Activated CD8-positive, alpha-beta memory T cell treated with anti-CD3 and anti-CD28 coated beads, Interleukin-2, amount 50 U/mL, for 24 hours (primary cell): ENCODE measurements at regions not wholly inside any gene's neighbourhood (a gene's known extent, or its start where the extent isn't known, plus 50 kb on each side); places are given as distances from the start of the nearest gene placed in this dataset.
"Not testable (repeated sequence)": the region's sequence is repeated elsewhere in the genome, so short reads cannot be mapped to it uniquely, and the experiment has no call there.

ENCODE experiments used
- DNase-seq: peaks from one replicate; pipeline ENCODE4 v3.0.0-alpha.2; 2020; ENCODE audit errors: extremely low read depth

DNA sequence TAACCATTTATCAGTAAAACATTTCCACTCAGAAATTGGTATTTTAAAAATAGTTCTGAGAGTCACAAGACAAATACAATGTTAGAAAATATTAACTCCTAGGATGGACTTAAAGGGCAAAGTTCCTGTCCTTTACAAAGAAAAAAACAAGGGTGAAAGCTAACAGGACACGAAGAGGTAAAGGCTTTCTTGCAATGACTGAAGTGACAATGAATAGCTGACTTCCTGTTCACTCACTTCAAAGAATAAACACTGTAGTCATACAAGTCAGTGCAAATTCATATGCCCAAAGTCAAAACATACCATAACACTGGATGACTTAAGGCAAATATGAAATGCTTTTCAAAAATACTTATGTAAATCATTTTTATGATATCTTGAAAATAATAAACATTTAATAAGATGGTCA, 1389.8 kb upstream of the ALCAM start:
- DNase-seq, result no peak

DNA sequence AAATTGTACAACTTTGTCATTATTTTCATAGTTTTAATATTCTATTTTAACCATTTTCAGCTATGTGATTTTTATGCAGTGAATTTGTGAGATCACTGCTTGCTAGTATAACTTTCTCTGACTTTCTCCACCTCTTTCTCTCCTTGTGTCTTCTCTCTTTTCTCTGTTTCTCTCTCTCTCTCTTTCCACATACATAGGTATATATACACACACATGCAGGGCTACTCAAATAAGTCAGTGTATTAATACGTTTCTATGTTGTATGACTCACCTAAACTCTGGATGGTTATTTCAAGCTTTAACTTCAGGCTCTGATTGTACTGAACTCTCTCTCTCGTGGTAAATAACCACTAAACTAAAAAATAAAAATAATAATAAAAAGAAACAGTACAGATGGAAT, 1389.3 kb upstream of the ALCAM start:
- DNase-seq, result no peak

DNA sequence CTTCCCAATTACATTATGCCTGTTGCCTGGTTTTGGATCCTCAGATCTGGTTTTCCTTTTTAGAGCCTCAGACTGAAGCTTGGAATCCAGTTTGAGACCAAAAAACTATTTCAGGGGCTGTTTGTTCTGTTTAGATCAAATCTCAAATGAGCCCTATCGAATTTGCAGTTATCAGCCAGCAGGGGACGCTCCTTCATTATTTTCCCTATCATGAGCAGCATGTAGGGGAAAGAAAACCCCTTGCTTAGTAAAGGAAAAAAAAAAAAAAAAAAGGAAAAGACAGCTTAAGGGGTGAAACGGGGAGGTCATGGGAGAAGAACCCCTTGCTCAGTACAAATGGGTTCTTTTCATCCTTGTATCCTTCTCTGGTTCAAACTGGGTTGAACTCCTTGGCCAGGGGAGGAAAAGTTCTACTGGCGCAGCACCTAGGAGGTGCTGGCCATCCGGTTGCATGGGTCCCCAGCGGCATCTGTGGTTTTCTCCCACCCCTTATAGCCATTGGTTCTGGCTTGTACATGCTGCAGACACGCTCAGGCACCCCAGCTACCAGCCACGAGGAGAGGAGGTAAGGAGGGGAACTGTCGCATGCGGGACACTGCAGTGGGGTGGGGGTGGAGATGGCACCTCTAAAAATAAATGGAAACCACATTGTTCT, 1375.1 kb upstream of the ALCAM start:
- DNase-seq, result no peak

DNA sequence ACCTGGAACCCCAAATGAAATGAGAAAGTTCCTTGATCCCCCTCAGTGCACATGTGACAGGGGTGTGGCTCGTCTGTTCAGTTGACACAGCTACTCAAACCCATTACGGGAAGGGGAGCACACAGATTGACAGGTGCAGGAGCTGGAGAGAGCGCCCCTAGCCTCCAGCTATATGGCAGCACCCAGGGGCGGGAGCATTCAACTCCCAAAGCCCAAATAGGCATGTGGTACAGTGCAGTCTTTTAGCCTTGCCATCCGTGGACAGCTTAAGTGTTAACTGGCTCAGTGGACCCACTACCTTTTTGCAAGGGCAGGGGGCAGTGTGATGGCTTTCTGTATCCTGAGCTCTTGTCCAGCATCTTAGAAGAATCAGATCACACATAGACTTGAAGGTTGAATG, 1374.2 kb upstream of the ALCAM start:
- no peak for DNase-seq

DNA sequence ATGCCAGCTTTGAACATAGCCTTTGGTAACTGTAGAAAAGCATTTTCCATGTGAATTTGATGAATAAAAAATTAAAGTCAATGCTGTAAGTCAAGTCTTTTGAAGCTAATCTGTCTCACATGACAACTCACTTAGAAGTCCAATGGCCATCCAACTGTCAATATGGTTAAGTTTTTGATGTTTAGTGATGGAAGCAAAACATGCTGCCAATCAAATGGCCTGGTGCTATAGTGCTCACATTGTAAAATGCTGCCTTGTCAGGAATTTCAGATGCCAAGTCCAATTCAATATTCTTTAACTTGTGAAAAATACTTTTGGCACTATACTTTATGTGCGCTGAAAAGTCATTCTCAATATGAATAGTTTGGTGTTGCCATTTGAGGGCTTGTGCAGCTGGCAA, 1361.8 kb upstream of the ALCAM start:
- no peak for DNase-seq

DNA sequence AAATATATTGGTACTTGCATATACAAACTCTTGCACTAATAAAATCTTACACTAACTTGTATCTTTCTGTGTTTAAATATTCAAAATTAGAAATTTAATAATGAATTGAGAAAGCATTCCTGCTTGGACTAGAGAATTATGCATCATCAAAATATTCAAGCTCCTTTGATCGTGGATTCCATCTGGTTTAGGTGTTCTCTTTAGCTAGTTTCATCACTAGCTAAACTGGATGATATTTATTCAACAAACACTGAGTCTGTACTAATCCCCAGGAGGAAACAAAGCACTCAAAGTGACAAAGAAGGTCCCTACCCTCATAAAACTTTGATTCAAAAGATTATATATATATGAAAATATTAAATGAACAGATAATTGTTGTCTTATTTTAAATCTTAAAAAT, 1360.9 kb upstream of the ALCAM start:
- DNase-seq, result no peak

DNA sequence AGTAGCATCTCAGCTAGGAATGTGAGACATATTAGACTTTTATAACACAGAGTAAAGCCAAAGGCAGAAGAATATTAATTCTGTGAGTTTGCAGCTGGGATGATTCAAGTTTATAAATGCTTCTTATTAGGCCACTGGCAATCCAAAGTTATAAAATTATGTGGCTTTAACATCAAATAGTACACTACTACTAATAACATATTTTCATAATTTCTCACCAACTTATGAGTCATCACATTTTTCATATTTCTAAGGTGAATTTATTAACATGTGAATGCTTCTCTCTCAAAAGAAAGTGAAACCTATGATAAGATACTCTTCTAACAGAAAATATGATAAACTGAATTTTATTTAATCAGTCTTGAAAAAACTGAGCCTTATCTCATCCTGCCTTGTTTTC, 1348.2 kb upstream of the ALCAM start:
- no peak for DNase-seq

DNA sequence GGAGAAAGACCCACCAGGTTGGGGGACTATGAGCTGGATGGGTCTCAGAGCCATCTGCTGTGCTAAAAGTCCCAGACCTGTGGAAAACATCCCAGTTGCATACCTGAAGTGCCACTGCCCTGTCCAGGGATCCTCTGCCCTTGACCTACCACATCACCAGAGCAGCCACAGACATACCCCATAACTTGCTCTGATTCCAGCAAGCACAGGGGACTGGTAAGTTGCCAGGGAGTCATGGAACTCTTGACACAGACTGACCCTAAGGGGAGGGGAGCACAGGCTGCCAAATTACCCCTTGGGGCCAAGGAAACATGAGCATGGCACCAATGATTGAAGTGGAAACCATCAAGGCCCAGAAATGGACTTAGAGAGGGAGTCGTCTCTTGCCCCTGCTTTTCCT, 1335.1 kb upstream of the ALCAM start:
- DNase-seq, result no peak

DNA sequence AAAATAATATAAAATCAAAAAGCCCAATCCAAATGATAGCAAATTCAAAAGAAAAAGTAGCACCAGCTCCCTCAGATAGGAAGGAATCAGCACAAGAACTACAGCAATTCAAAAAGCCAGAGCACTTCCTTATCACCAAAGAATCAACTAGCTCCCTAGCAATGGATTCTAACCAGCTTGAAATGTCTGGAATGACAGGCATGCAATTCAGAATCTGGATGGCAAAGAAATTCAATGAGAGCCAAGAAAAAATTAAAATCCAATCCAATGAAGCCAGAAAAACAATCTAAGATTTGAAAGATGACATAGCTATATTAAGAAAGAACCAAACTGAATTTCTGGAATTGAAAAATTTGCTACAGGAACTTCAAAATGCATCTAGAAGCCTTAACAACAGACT, 1334.4 kb upstream of the ALCAM start:
- DNase-seq, result no peak

DNA sequence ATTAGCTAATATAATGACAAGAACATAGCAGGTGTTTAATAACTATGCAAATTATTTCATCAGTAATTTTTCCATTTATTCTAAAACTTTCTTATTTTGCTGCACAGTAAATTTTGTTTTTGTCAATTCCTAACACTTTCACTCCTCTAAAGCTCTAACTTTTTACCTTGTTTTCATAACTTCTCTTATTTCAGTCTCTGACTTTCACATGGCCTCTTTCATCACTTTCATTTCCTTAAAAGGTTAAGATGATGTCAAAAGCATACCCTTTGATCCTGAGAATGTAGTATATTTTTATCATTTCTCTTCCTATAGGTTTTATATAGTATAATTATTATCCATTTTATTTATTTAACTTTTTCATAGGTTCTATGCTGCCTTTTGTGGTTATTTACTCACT, 1325.8 kb upstream of the ALCAM start:
- no peak for DNase-seq

DNA sequence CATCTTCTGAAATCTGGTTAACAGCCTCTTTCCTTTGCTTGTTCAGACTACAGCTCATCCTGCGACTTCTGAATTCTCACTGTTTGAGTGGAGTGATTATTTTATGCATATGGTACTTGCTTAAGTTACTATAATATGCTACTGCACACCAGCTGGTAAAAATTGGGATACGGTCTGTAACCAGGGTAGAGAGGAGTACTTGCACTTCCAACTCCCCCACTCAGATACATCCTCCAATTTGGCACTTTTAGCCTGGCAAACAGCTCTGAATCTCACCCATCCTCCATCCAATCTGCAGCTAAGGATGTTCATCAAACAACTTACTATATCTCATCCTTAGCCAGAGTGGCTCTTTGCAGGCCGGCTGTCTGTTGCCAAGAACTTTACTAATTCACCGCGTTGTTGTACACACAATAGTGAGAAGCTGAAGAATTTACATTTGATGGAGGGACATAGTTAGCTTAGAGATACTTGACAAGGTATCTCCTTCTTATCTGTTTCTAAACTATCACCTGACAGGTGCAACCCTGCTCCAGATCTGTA, 1323.6 kb upstream of the ALCAM start:
- DNase-seq, result not testable (repeated sequence)

DNA sequence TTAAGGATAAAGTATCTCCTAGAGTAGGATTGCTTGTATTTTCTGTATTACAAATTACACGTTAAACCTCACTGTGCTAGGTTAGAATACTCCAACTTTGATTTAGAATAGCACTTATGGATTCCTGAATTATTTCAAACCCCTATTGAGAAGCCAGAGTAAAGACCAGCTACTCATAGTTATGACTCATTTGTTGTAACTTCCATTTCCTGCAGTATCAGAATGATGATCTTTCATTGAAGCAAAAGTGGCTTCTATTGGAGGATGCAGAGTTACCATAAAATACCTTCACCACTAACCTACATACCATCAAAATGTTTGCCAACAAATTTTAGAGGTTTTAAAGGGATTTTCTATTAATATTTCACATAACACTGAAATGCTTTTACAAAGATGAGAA, 1322.7 kb upstream of the ALCAM start:
- DNase-seq, result no peak

DNA sequence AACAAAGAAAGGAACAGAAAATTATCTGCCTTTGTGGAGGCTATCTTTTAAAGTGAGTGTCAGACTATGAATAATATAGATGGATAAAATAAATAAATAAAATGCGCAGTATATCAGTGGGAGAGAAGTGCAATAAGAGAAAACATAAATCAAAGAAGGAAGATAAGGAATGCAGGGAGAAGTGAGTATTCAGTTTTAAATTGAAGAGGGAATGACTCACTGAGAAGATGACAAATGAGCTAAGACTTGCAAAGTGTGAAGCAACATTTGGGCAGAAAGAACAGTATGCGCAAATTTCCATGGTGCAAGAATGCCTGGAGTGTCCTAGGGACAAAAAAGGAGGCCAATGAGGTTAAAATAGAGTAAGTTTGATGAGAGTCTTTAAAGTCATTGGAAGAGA, 1300.1 kb upstream of the ALCAM start:
- DNase-seq, result no peak

DNA sequence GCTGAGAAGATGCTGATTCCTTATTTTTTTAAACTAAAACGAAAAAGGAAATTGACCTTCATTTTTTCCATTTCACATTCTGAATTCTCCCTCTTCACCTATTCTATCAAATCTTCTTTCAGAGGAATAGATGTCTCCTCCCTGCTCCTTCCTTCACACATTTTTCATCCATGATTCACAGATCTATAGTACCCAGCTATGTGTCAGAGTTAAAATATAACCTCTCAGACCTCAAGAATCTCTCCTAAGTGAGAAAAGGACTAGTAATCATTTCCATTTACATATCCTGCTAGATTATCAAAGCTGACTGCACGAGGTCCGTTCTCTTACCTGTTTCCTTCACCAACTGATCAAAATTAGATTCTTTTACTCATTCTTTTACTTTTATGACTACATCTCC, 1297.6 kb upstream of the ALCAM start:
- no peak for DNase-seq

DNA sequence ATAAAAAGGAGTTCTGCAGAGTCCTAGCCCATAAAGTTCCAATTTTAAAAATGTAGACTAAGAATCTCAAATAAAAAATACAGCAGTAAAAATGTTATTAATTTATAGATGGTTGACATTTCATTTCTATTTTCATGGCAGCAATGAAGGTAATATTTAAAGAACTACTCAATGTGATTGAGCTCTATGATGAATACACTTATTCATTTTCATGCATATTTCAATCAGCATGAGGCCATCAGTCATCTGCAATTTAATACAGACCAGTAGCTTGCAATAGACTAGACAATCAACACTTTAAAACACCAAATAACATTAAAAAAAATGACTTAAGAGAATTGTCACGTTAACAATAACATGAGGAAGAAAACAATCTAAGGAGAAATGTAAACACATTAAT, 1295.8 kb upstream of the ALCAM start:
- DNase-seq, result no peak

DNA sequence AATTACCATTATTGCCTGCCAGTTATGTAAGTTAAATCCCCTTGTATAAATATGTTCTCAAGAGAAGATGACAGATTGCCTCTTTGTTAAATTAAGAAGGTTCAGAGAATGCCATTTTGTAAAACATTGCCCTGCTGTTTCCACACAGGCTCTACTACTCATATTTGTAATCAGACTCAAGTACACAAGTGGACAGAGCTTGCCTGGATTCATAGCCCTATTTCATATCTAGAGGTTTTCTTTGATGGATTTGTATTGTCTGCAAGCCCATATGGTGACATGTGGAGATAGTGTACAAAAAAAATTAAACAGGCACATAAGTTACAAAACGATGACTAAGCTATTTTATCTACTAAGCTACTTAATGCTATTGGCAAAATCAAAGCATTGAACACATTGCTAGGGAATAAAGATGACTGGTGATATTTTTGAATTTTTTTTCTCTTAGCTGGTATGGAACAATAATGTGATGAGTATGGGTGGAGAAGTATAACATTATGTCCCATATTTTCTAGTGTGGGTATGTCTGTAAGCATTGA, 1286.6 kb upstream of the ALCAM start:
- no peak for DNase-seq

DNA sequence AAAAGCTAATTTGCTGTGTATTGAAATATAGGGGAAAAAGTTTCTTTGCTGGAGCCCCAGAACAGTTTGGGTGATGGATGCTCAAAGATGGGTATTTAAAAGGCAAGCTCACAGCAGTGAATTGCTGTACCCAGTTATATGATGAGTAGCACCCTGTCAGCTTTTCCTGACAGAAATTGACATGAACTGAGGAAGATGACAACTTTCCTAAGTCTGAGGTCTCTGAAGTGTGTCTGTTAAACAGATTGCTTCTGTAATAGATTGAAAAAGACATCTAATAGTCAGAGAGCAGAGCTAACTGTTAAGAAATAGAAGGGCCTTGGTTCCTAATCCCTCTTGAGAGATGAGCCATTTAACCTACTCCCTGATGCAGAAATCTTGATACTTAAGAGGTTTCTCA, 1278.0 kb upstream of the ALCAM start:
- no peak for DNase-seq

DNA sequence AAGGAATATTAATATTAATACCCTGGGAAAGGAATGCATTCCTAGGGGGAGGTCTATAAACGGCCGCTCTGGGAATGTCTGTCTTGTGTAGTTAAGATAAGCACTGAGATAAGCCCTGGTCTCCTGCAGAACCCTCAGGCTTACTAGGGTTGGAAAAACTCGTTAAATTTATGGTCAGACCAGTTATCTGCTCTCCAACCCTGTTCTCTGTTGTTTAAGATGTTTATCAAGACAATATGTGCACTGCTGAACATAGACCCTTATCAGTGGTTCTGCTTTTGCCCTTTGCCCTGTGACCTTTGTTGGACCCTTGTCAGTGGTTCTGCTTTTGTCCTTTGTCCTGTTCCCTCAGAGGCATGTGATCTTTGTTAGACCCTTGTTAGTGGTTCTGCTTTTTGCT, 1276.7 kb upstream of the ALCAM start:
- DNase-seq, result not testable (repeated sequence)

DNA sequence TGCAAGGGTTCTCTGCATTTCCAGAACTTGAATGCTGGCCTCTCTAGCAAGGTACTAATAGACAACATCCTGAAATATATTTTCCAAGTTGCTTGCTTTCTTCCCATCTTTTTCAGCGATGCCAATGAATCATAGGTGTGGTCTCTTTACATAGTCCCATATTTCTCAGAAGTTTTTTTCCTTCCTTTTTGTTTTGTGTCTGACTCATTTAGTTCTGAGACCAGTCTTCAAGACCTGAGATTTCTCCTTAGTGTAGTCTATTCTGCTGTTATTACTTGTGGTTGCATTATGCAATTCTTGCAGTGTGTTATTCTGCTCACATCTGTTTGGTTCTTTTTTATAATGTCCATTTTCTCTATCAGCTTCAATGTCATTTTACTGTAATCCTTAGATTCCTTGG, 1265.0 kb upstream of the ALCAM start:
- no peak for DNase-seq

DNA sequence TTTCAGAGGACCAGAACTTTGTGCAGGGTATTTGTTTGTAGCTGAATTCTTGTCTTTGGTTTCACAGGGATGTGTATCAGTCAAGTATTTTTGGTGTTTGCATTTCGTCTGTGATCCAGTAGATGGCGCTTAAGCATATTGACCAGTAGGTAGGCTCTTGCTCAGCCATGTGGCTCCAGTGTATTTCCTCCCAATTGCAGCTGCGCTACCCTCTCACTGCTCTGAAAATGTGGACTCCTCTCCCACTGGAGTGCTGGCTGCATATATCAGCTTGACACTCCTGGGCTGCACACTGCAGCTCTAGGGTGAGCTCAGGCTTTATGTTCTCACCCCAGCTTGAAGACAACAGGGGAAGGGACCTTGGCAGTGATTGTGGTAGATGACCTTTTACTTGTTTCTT, 1264.3 kb upstream of the ALCAM start:
- DNase-seq, result no peak

DNA sequence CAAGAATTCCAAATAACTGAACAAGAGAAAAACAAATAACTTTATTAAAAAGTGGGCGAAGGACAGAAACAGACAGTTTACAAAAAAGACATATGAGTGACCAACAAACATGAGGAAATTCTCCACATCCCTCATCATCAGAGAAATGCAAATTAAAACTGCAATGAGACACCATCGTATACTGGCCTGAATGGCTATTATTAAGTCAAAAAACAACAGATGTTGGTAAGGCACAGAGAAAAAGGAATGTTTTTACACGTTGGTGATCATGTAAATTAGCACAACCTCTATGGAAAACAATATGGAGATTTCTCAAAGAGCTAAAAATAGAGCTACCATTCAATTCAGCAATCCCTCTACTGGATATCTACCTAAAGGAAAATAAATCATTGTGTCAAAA, 1260.4 kb upstream of the ALCAM start:
- no peak for DNase-seq

DNA sequence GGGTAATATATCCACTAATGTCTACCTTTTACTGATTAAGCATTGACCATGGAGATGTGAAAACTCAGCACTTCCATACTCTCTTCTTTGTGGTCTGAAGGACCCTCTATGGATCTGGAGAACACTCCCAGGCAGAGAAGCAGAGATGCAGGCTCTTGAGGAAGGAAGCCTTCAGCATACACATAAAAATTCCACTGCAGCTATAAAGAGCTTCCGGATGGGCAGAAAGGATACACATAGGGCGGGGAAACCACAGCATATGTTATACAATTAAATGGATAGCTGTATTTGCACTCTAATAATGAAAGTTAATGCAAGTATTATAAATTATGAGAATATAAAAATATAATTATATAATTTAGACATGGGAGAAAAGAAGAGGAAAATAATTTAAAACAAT, 1258.2 kb upstream of the ALCAM start:
- DNase-seq, result no peak

DNA sequence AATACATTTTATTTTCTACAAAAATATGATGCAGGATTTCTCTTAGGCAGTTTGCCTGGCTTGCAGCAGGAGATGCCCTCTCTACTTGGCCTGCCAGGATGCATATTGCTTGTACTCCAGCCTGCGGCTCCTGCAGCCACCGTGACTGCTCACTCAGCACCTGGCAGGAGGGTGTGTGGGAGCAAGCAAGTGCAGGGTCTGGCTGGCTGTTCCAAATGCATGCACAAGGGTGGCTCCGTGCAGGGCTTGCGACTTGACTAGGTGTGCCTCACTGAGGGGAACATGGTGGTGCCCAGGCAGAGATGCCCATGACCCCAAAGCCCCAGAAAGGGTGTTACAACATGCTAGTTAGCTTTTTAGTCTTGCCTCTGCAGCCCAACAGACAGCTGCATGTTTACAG, 1240.2 kb upstream of the ALCAM start:
- no peak for DNase-seq
